Epithelial cell of proximal tubule (primary cell): ENCODE measurements at regions not wholly inside any gene's neighbourhood (a gene's known extent, or its start where the extent isn't known, plus 50 kb on each side); places are given as distances from the start of the nearest gene placed in this dataset.
"Not testable (repeated sequence)": the region's sequence is repeated elsewhere in the genome, so short reads cannot be mapped to it uniquely, and the experiment has no call there.

Experiments
- DNase-seq: peaks from one replicate; pipeline ENCODE4 v3.0.0-alpha.2; 2011; ENCODE audit warnings: low read depth
- H3K4me3 ChIP-seq: 2 replicates; pipeline ENCODE4 v1.5.1; 2011; ENCODE audit warnings: low read depth, mild to moderate bottlenecking, low read length
- TF ChIP-seq, protein P1 (sequence below): conservative IDR thresholded peaks from 2 replicates; pipeline ENCODE4 v1.5.1; 2012; ENCODE audit warnings: low read depth, mild to moderate bottlenecking, low read length

- no peak for DNase-seq
- TF ChIP-seq, protein P1, sequence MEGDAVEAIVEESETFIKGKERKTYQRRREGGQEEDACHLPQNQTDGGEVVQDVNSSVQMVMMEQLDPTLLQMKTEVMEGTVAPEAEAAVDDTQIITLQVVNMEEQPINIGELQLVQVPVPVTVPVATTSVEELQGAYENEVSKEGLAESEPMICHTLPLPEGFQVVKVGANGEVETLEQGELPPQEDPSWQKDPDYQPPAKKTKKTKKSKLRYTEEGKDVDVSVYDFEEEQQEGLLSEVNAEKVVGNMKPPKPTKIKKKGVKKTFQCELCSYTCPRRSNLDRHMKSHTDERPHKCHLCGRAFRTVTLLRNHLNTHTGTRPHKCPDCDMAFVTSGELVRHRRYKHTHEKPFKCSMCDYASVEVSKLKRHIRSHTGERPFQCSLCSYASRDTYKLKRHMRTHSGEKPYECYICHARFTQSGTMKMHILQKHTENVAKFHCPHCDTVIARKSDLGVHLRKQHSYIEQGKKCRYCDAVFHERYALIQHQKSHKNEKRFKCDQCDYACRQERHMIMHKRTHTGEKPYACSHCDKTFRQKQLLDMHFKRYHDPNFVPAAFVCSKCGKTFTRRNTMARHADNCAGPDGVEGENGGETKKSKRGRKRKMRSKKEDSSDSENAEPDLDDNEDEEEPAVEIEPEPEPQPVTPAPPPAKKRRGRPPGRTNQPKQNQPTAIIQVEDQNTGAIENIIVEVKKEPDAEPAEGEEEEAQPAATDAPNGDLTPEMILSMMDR = no peak
- H3K4me3 ChIP-seq = no peak overlapping the region
Measured at GRCh38 chr5:67773411-67774266, 441.9 kb upstream of the PIK3R1 start.

GRCh38 chr5:67771791-67772190 is 443.8 kb upstream of the PIK3R1 start:
- DNase-seq = no peak
- H3K4me3 ChIP-seq = no peak overlapping the region
- TF ChIP-seq, protein P1 = no peak

- H3K4me3 ChIP-seq = no peak overlapping the region
- no peak for DNase-seq
- TF ChIP-seq, protein P1 = no peak
Measured at GRCh38 chr5:67771221-67771620, 444.3 kb upstream of the PIK3R1 start.

DNA sequence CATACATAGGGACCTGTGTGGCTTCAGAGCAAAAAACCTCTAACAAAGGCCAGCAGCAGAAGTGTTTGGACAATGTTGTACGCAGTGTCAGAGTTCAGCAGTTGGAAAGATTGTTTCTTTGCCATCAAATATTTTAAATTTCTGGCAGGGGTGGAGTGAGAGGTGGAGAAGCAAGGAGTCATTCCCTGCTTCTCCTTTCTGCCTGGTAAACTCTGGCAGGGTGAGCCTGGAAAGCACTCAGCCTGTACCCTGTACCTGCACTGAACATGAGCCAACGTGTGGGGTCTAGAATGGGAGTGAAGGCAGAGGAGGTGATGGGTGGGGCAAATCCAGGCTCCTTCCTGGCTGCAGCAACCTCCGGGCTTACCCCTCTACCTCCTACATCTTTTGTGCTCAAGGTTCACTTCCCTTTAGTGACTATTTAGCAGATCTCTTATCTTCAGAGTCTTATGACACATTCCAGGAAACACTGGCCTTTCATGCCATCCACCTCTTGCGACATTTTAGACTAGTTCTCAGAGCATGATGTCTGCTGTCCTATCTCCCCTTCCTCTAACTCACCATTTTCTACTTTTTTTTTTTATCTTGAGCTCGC is 445.0 kb upstream of the PIK3R1 start:
- TF ChIP-seq, protein P1 = no peak
- no peak overlapping the region for H3K4me3 ChIP-seq
- no peak for DNase-seq

DNA sequence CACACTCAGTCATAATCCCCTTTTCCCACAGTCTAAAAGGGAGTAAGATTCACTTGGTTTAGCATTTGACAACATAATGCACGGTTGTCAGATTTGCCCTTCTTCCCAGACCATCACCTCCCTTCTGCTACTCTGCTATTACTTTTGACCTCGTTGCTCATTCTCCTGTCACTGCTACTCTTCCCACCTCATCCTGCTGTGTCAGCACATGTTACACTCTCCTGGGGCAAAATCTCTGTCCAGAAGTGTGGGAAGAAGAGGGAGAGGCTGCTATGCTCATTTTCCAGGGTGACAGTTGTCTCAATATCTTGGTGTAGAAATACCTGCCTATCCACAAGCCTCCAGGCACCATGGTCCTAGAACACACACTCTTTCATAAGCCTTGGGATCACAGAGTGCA is 449.9 kb upstream of the PIK3R1 start:
- TF ChIP-seq, protein P1 = no peak
- H3K4me3 ChIP-seq = no peak overlapping the region
- no peak for DNase-seq

DNA sequence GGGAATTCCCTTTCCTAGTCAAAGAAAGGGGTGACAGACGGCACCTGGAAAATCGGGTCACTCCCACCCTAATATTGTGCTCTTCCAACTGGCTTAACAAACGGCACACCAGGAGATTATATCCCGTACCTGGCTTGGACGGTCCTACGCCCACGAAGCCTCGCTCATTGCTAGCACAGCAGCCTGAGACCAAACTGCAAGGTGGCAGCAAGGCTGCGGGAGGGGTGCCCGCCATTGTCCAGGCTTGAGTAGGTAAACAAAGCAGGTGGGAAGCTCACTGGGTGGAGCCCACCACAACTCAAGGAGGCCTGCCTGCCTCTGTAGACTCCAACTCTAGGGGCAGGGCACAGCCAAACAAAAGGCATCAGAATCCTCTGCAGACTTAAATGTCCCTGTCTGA is 457.8 kb upstream of the PIK3R1 start:
- H3K4me3 ChIP-seq, DNase-seq: not testable (repeated sequence)

DNA sequence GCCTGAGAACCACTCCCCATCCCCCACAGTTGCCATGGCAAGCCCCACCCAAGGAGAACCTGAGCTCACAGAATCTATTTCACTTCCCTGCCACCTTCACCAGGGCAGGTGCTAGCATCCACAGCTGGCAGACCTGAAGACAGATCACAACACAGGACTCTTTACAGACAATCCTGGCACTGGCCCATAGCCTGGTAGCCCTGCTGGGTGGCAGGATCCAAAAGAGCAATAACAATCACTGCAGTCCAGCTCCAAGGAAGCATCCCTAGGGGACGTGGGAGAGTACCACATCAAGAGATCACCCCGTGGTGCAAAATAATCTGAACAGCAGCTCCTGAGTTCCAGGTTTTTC is 463.2 kb upstream of the PIK3R1 start:
- no peak for DNase-seq
- TF ChIP-seq, protein P1 = no peak

More for the DNA sequence above, 463.2 kb upstream of the PIK3R1 start:
- no peak overlapping the region for H3K4me3 ChIP-seq
